ENCODE measurements at regions not wholly inside any gene's neighbourhood (a gene's known extent, or its start where the extent isn't known, plus 50 kb on each side); places are given as distances from the start of the nearest gene placed in this dataset.
"Not testable (repeated sequence)": the region's sequence is repeated elsewhere in the genome, so short reads cannot be mapped to it uniquely, and the experiment has no call there.

GRCh38 chr2:64808754-64809153 is 155.0 kb upstream of the SERTAD2 start:
- no peak overlapping the region for H3K4me2 ChIP-seq (ENCODE audit: low read length)

GRCh38 chr2:64809216-64809615 is 155.5 kb upstream of the SERTAD2 start:
- Histone ChIP-seq H3K4me2 (ENCODE audit: low read length) (no peak overlapping the region), H3K4me1 (ENCODE audit: low read length) (no peaks in the 10 kb centered on the region), H3K9me3 (ENCODE audit: insufficient read depth, low read length) (no peaks in the 10 kb centered on the region), H3K4me3 (ENCODE audit: low read length) (no peak overlapping the region), H2AFZ (ENCODE audit: low read depth, low read length) (no peak overlapping the region), H3K9ac (ENCODE audit: low read length) (no peak overlapping the region), H3K79me2 (ENCODE audit: low read length) (no peaks in the 10 kb centered on the region), H3K36me3 (replicated peaks; ENCODE audit: low read depth, low read length) (no peaks in the 10 kb centered on the region), H3K27me3 (ENCODE audit: low read depth, low read length) (peaks cover 11% of the 10 kb centered on the region), H3K27ac (ENCODE audit: low read length) (no peak overlapping the region), H4K20me1 (ENCODE audit: insufficient read depth, low read length) (no peaks in the 10 kb centered on the region)
- TF ChIP-seq EZH2phosphoT487 (IDR thresholded peaks at IDR 0.05; ENCODE audit: low read depth) (no peak), CTCF (IDR thresholded peaks at IDR 0.05; ENCODE audit: low read depth, low read length) (no peak)

More at GRCh38 chr2:64808754-64809153, 155.0 kb upstream of the SERTAD2 start:
- no peaks in the 10 kb centered on the region for H3K4me1 ChIP-seq (ENCODE audit: low read length)
- H3K27me3 ChIP-seq (ENCODE audit: low read depth, low read length) = peaks cover 11% of the 10 kb centered on the region
- H3K9me3 ChIP-seq (ENCODE audit: insufficient read depth, low read length) = no peaks in the 10 kb centered on the region
- H3K9ac ChIP-seq (ENCODE audit: low read length) = no peak overlapping the region
- H2AFZ ChIP-seq (ENCODE audit: low read depth, low read length) = no peak overlapping the region
- no peak overlapping the region for H3K27ac ChIP-seq (ENCODE audit: low read length)
- H3K4me3 ChIP-seq (ENCODE audit: low read length) = no peak overlapping the region
- no peaks in the 10 kb centered on the region for H3K36me3 ChIP-seq (replicated peaks; ENCODE audit: low read depth, low read length)
- TF ChIP-seq EZH2phosphoT487 (IDR thresholded peaks at IDR 0.05; ENCODE audit: low read depth) (no peak), CTCF (IDR thresholded peaks at IDR 0.05; ENCODE audit: low read depth, low read length) (no peak)
- no peaks in the 10 kb centered on the region for H3K79me2 ChIP-seq (ENCODE audit: low read length)
- no peaks in the 10 kb centered on the region for H4K20me1 ChIP-seq (ENCODE audit: insufficient read depth, low read length)

DNA sequence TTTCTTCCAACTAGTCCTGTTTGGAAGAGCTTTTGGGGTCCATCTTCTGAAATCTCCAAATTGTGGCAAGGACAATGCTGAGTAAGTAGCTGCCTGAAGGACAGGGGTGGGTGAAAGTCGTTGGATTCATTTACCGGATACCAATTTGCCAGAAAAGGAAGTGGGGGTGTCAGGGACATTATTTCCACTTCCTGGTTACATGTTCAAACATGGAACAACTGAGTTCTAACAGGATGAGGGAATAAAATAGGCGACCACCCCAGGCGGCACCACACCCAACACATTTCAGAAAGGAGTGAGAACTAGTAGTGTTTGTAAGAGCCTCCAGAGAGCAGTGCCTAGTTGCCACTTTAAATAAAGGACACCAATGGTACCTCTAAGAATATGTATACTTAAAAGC is 158.6 kb upstream of the SERTAD2 start:
- TF ChIP-seq CTCF (IDR thresholded peaks at IDR 0.05; ENCODE audit: low read depth, low read length) (no peak), EZH2phosphoT487 (IDR thresholded peaks at IDR 0.05; ENCODE audit: low read depth) (no peak)
- no peaks in the 10 kb centered on the region for H3K36me3 ChIP-seq (replicated peaks; ENCODE audit: low read depth, low read length)
- H3K27me3 ChIP-seq (ENCODE audit: low read depth, low read length) = peaks cover 11% of the 10 kb centered on the region
- H3K79me2 ChIP-seq (ENCODE audit: low read length) = no peaks in the 10 kb centered on the region
- no peaks in the 10 kb centered on the region for H3K4me1 ChIP-seq (ENCODE audit: low read length)
- no peaks in the 10 kb centered on the region for H4K20me1 ChIP-seq (ENCODE audit: insufficient read depth, low read length)
- H3K27ac ChIP-seq (ENCODE audit: low read length) = no peak overlapping the region
- no peaks in the 10 kb centered on the region for H3K9me3 ChIP-seq (ENCODE audit: insufficient read depth, low read length)
- H3K9ac ChIP-seq (ENCODE audit: low read length) = no peak overlapping the region
- no peak overlapping the region for H3K4me3 ChIP-seq (ENCODE audit: low read length)
- no peak overlapping the region for H3K4me2 ChIP-seq (ENCODE audit: low read length)
- no peak overlapping the region for H2AFZ ChIP-seq (ENCODE audit: low read depth, low read length)

- no peak overlapping the region for H3K27ac ChIP-seq (ENCODE audit: low read length)
- peaks cover 7% of the 10 kb centered on the region for H3K4me1 ChIP-seq (ENCODE audit: low read length)
- no peak overlapping the region for H3K4me3 ChIP-seq (ENCODE audit: low read length)
- H3K36me3 ChIP-seq (replicated peaks; ENCODE audit: low read depth, low read length) = no peaks in the 10 kb centered on the region
- TF ChIP-seq EZH2phosphoT487 (IDR thresholded peaks at IDR 0.05; ENCODE audit: low read depth) (no peak), CTCF (IDR thresholded peaks at IDR 0.05; ENCODE audit: low read depth, low read length) (no peak)
- H4K20me1 ChIP-seq (ENCODE audit: insufficient read depth, low read length) = no peaks in the 10 kb centered on the region
- H3K9ac ChIP-seq (ENCODE audit: low read length) = no peak overlapping the region
- no peaks in the 10 kb centered on the region for H3K9me3 ChIP-seq (ENCODE audit: insufficient read depth, low read length)
- no peak overlapping the region for H2AFZ ChIP-seq (ENCODE audit: low read depth, low read length)
- H3K27me3 ChIP-seq (ENCODE audit: low read depth, low read length) = peaks cover 11% of the 10 kb centered on the region
- no peak overlapping the region for H3K4me2 ChIP-seq (ENCODE audit: low read length)
- H3K79me2 ChIP-seq (ENCODE audit: low read length) = no peaks in the 10 kb centered on the region
Observed at GRCh38 chr2:64814007-64814406, 160.3 kb upstream of the SERTAD2 start.

DNA sequence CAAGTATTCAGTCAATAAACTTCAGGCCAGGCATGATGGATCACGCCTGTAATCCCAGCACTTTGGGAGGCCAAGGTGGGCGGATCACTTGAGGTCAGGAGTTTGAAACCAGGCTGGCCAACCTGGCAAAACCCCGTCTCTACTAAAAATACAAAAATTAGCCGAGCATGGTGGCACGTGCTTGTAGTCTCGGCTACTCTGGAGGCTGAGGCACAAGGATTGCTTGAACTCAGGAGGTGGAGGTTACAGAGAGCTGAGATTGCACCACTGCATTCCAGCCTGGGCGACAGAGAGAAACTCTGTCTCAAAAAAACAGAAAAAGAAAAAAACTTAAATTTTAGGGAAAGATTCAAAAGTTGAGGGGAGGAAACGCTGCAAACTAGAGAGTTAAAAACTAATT is 162.8 kb upstream of the SERTAD2 start:
- H3K36me3 ChIP-seq (replicated peaks; ENCODE audit: low read depth, low read length); H2AFZ ChIP-seq (ENCODE audit: low read depth, low read length); H3K9ac ChIP-seq (ENCODE audit: low read length); H3K9me3 ChIP-seq (ENCODE audit: insufficient read depth, low read length); H3K79me2 ChIP-seq (ENCODE audit: low read length); H4K20me1 ChIP-seq (ENCODE audit: insufficient read depth, low read length); H3K4me2 ChIP-seq (ENCODE audit: low read length); H3K4me3 ChIP-seq (ENCODE audit: low read length); H3K27ac ChIP-seq (ENCODE audit: low read length): not testable (repeated sequence)
- Histone ChIP-seq H3K4me1 (ENCODE audit: low read length) (peaks cover 26% of the 10 kb centered on the region), H3K27me3 (ENCODE audit: low read depth, low read length) (peaks cover 10% of the 10 kb centered on the region)
